Activated naive CD4-positive, alpha-beta T cell treated with anti-CD3 and anti-CD28 coated beads, Interleukin-2, amount 50 U/mL, for 16 hours (primary cell): ENCODE measurements at regions not wholly inside any gene's neighbourhood (a gene's known extent, or its start where the extent isn't known, plus 50 kb on each side); places are given as distances from the start of the nearest gene placed in this dataset.
"Not testable (repeated sequence)": the region's sequence is repeated elsewhere in the genome, so short reads cannot be mapped to it uniquely, and the experiment has no call there.

ENCODE experiments used
- DNase-seq: peaks from one replicate; pipeline ENCODE4 v3.0.0-alpha.2; 2020

DNA sequence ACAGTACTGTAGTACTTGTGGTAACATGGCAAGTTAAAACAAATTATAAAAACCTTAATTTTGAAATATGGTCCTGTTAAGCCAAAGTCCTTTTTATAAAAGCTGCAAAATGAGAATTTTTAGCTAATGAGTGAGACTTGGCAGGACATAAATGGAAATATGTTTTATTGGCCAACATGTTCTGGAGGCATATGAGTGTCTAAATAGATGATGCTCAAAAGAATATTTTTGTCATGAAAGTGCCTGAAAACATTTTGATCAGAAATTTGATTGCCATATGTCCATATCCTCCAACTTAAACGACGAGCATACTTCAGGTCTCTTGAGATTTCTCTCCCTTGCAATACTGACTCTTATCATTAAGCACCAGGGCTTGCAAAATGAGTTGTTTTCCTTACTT is 972.6 kb downstream of the TMTC2 start:
- no peak for DNase-seq

DNA sequence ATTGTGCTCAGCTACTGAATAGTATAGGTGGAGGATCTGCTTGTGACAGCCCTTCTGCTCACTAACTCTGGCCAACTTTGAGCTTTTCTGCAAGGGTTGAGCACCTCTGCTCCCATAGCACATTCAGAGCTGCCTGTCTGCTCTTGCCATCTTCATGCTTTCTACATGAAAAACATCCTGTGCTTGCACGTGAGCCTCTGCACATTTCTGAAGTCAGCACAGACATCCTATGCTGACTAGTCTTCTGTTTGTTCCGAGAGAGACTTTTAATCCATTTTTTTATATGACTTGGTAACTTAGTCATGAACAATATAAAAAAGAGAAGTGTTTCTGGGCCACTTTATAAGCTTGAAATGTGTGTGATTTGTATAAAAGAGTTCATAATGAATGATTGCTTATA is 969.3 kb downstream of the TMTC2 start:
- no peak for DNase-seq

DNA sequence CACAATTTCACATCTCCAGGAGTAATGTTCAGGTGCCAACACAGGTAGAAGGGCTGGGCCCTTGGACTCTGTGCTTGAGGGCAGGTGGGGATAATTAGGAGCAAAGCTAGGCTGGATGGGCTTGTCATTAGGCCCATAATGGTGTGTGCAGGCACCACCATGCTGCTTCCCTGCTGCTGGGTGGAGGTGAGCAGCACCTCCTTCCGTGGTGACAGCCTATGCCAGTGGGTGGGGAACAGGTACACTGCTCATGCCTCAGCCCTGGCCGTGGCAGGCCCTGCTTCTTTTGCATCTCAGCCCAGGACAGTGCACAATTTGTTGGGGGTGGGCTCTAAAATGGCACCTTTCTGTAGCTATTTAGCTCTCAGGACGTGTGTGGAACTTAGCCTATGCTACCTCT is 955.5 kb downstream of the TMTC2 start:
- DNase-seq, result no peak

DNA sequence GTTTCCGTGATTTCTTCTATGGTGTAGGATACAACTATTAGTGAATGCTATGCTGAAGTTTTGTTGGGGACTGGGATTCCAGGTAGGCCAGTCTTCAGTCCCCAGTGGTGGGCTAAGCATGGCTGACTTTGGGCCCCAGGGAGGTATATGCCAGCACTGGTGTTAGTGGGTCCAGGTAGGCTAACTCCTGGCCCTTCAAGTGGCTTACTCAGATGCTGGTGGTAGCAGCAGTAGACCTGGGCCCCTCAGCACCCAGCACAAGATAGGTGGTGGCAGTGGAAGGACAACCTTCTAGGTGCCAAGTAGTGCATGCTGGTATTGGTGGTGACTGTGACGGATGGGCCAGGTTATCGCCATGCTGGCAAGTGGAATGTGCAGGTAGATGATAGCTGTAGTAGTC is 955.1 kb downstream of the TMTC2 start:
- no peak for DNase-seq

DNA sequence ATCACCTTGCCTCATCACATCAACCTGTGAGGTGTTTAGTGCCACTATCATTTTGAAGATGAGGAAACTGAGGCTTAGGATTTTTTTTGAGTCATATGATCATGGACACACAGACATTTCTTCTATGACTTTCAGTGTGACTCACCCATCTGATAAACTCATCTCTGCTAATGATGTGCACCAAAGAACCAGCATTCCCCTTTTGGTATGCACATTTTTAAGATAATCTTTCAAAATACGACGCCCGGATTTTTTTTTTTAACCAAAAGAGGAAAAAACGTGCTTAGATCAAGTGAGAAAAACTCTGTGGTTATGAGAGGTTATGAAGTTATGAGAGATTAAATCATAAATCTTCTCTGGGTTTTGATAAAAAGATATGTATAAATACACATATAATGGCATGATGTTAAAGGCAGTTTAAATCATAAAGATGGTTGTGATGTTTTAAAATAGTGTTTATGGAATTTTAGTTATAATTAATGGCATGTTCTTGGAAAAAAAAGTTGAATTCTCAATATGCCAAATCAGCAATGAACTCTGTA is 948.1 kb downstream of the TMTC2 start:
- DNase-seq, result no peak

DNA sequence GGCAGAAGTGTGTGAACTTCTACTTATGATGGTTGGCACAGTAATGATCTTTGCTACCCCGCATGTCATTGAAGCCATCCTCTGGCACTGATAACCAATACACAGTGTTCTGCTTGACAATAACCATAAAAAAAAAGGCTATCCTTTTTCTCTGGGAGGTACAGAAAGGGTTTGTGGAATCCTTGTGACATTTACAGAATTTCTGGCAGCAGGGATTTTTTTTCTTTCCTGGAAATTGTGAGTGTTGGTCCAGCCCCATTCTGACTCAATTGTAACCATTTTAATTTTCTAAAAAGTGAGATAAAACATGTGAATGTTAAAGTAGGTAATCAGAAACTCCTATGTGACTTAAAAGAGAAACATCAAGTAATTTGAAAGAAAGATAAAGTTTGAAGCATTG is 943.8 kb downstream of the TMTC2 start:
- DNase-seq, result no peak

DNA sequence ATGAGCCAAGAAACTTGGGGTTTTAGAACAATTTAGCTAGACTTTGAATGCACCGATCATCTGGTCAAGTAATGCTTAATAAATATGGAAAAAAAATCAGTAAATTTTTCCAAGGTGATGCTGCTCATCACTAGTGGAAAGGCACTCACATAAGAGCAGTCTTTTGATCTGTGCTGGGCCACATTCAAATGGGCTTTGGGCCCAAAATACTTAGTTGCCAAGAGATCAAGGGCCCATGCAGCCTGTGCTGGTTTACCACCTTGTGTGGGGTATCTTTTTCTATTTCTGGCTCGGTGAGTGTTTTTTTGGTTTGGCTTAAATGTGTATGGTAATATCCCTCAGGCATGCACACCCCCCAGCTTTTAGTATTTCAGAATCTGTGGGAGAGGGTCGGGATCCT is 943.2 kb downstream of the TMTC2 start:
- DNase-seq, result no peak

DNA sequence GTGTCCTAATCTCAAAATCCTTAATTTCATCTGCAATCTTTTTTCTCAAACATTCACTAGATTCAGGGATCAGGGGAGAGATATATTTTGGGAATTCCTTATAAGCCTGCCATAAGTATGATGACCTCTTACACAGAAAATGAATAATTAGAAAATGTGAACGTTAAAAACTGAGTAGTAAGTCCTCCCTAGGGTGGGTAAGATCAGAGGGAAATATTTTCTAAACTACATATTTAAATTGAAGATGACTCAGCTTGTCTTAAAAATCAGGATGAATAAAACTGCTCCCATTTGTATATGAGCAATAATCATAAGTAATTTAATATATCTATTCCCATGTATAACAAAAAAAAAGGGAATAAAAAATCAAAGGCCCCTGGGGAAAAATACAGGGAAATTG is 935.5 kb downstream of the TMTC2 start:
- DNase-seq, result no peak

DNA sequence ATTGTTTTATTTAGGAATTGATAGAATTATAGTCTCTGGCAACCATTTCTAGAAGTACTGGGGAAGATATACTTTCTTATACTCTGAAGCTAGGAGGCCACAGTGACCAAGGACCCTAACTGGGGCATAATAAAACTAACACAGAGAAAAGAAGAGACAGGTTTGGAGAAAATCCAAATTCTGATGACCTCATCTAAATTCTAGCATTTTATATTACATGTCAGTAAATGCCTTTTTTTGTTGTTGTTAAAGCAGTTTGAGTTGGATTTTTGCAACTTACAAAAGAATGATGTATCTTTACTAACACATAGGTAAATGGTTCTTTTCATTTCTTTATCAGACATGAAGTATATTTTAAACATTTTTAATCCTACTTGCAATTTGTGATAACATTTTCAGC is 933.3 kb downstream of the TMTC2 start:
- no peak for DNase-seq

DNA sequence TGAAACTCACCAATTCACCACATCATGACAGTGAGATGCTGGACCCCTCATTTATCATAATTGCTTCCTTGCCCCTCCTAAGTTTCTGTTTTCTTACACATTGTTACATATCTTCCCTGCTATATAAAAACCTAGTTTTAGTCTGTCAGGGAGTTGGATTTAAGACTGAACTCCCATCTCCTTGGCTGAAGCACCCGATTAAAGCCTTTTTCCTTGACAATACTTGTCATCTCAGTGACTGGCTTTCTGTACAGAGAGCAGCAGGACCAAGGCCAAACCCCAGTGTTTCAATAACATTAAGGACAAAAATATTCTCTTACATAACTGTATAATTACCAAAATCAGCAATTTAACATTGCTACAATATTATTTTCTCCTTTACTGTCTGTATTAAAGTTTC is 928.4 kb downstream of the TMTC2 start:
- DNase-seq, result no peak

DNA sequence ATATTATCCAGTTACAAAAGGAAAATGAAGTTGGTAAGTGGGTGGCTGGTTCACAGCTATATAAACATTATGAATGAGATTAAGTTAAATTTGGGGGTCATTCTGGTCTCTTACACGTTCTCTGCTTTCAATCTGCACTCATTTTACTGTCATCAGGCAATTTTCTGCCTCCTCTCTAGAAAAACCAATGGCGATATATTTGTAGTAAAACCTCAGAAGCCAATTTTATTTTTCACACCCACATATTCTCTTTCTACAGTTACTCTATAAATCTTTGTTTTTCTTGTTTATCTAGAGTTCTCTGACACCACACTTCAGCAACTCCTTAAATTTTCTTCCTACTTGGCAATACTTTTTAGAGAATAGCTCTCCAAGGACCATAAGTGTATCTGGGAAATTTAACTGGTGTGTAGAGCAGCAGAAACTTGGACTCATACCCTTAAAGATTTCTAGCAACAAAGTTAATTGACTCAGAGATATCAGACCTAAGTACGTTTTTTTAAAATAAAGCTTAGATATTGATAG is 926.9 kb downstream of the TMTC2 start:
- no peak for DNase-seq

DNA sequence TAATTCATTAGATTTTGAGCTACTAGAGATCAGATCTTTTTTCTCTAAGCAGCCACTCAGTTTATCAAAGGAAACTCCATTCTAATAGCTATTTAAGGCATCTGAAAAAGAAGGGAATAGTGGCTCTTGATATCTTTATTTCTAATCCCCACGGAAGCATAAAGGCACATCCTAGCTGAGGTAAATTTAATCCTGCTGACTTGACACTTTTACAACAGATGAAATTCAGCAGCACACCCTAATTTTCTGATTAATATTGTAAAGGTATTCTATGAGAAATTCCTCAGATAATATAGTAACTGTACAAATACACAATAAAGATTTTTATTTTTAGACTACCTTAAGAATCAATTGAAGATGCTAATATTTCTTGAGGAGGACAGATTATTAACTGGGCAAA is 916.4 kb downstream of the TMTC2 start:
- DNase-seq, result no peak

DNA sequence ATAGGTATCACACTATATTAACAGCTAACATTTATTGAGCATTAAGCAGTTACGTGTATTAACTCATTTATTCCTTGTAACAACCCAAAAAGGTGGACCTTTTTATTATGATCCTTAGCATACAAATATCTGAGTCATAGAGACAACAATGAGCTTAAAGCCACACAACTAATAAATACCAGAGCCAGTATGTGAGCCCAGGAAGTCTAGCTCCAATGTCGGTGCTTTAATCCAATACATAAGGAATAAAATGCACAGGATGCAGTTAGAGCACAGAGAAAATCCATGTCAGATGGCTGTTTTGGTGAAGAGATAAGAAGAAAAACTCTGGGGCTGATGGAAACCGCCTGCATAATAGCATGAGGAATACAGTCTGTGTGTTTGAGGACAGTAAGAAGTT is 888.6 kb downstream of the TMTC2 start:
- no peak for DNase-seq

DNA sequence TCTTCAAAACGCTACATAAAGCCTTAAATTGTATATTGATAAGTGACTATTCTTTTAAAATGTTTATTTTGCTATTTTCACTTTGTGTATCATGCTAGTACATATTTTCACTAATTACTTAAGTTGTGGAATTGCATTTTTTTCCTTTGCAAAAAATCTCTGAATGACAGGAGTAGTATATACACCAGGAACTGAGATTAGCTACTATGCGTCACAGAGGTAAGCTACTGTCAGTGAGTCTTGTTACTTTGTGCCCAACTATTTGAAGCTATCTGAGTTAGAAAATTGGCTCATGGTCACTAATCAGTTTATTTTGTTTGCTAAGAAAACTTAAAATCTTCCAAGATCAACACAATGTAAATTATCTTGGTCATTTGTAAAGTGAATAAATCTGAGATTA is 887.4 kb downstream of the TMTC2 start:
- no peak for DNase-seq

DNA sequence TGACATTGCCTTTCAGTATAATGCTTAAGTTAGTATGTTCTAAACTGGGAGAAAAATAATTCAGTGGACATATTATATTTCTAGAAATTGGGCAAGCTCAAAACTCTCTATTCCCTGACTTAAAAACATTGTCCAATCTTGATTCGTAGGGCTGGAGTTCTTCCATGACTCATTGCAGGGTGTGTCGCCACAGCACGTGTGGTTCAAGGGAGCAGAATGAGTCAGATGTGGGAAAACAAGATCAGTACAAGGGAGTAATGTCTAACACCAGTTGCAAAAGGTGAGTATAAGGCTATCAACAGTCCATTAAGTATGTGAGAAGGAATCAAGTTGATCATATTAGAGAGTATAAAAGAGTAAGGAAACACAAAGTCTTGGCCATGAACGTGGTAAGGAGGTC is 887.0 kb downstream of the TMTC2 start:
- DNase-seq, result no peak

DNA sequence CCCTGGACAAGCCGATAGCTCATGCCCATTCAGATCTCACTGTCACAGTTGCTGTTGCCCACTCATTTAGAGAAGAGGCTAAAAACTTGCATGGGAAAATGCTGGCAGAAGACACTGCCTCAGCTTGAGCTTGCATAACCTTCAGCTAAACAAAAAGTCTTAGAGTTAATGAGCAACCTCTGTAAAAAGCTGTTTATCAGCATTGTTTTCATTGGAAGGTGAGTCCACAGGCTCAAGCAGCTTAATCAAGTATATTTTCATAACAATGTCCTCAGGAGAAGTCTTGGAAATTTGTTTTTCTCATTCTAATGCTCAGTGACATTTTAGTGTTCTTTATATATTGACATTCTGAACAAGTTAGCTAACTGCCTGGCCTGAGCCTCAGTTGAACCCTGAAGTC is 872.9 kb downstream of the TMTC2 start:
- DNase-seq, result no peak

DNA sequence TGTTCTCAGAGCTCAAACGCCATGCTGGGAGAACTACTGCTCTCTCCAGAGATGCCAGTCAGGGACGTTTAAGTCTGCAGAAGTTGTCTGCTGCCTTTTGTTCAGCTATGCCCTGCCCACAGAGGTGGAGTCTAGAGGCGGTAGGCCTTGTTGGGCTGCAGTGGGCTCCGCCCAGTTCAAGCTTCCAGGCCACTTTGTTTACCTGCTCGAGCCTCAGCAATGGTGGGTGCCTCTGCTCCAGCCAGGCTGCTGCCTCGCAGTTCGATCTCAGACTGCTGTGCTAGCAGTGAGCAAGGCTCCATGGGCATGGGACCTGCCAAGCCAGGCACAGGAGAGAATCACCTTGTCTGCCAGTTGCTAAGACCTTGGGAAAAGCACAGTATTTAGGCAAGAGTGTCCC is 869.3 kb downstream of the TMTC2 start:
- DNase-seq, result not testable (repeated sequence)

DNA sequence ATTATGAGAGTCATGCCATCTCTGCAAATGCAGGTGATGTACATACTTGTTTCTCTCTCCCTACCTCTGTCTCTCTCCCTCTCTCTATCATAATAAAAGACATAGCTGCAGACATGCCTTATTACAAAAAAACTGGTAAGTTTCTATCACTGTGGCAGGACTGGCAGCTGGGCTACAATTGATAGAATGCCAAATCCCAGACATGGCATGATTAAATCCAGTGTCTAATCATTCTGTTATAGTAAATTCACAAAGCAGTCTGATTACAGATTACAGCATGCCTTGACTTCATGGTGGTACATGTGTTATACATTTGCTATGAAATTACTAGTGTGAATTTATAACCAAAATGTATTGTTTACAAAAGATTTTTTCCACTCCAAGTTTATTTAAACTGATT is 854.7 kb downstream of the TMTC2 start:
- DNase-seq, result no peak

DNA sequence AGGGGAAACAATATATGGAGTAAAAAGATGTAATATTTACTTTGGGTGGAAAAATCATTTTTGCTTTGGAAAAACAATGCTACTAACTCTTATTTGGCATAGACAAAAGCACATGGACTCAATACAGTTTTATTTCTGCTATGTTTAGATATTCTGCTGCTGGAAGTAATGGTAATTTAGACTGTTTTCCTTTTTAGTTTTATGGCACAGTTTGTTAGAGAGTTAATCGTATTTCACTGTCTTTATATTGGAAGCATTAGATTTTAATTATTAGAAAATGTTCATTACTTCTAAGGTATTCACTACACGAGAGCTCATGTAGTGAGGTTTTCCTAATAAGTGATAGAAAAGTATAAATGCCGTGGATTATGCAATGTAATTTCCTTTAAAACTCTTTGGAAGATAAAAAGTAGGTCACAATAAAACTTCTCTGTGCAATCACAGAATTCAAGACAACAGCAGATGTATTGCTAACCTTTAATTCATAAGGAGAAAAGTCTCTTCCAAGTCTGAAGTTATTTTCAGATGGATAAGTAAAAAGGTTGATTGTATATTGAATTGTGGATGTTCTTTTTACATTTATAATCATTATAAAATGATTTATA is 851.8 kb downstream of the TMTC2 start:
- DNase-seq, result no peak

DNA sequence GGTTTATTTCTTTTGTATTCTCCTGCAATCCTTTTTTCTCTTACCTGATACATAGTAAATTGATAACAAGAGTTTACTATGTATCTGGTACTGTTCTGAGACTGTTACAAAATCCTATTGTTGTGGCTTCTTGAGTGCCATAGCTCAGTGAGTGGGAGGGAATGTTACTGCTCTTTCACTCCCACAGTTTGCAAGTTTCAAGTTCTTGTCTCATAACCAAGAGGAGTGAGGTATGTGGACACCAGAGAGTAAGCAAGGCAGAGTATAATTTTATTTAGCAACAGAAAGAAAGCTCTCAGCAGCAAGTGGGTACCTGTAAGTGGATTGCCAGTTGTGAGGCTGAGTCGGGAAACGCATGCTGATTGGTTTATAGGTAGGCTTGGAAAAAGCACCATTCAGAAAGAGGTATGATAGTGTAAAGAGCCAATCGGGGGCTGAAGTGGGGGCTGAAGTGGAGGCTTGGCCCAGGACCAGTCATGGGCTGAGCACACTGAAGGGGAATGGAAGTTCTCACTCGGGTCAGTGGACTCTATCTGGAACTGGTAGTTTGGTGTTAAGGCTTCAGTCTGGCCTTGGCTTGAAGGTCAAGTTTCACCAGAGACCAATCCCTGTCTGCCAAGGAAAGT is 850.8 kb downstream of the TMTC2 start:
- no peak for DNase-seq

DNA sequence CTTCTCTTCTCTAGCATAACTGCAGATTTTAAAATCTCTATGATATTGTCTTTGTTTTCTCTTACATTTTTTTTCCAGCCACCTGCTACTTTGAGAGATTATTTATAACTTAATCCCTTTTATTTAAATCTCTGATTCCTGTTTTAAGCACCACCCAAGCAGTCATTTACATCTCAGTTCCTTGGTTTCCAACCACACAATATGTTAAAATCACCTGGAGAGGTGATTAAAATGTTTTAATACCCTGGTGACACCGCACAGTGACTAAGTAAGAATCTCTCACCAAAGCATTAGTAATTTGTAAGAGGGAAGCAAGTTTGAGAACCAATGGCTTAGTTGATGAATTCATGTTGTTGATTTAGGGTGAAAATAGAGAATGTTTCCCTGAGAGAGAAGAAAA is 849.8 kb downstream of the TMTC2 start:
- DNase-seq, result no peak

DNA sequence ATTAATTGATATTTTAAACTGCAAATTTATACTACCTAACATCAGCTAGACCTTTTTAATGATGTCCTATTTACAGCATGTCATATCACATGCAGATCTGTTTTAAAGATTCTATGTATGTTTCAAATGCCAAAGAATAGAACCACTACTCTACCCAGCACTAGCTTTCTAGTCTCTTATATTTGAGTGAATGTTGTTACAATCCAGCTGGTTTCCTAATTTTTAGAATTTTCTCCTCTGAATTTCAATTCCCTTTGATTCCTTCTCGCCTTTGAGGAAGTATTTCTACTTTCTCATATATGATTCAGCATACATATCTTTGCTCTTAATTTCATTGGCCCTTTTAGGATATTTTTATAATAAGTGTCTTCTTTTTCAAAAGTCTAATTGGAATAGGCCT is 841.9 kb downstream of the TMTC2 start:
- DNase-seq, result no peak

DNA sequence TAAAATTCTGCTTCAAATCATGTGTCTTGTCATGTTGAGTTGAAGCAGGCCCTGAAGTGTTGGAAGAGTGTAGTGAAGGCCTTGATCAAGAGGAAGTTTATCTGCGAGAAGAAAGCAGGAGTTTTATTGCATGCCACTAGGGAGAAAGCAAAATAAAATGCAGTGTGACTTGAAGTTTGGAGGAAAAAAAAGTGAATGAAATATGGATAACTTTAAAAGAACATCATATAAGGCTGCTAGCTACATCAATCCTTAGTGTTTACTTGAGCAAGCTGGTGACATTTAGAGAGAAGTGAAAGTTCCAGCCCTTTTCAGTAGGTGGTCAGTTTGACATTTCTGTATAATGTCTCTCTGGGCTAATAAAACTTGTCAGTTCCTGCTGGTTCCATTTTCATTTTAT is 841.1 kb downstream of the TMTC2 start:
- no peak for DNase-seq

DNA sequence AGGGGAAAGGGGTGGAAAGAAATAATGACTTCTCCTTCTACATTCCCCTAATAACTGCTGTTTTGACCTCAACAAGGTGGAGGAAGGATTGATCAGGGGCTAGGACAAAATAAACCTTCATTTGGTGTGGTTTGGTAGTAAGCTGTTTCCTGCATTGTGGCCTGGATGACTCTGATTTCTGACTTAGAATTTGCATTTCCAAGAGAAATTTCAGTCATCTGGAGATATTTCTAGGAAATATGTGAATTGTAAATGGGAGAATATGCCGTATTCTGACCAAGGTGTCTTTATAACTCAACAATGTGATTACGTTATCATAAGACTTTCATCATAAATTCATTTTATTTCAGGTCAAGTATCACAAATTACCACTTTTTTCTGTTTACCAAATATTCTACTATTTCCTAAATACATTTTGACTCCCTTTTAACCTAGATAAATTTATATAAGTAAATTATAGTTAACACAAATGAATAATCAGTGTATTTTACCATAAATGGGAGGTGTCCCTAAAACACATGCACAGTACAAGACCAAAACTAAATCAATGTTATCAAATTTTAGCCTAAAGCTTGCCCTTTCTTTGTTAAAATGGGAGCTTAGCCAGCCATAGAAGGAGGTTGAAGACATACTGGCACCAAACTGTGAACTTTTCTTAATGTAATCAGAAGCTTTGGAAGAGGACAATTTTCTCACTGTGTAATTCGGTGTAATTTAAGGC is 828.8 kb downstream of the TMTC2 start:
- DNase-seq, result no peak
